ENCODE measurements at regions not wholly inside any gene's neighbourhood (a gene's known extent, or its start where the extent isn't known, plus 50 kb on each side); places are given as distances from the start of the nearest gene placed in this dataset.

GRCh38 chr13:97797553-97797952 is 155.9 kb upstream of the IPO5 start:
- DNase-seq (ENCODE audit: low spot score): no peak

- DNase-seq (ENCODE audit: low spot score): no peak
Observed at GRCh38 chr13:97798171-97798821, 155.2 kb upstream of the IPO5 start.

- DNase-seq (ENCODE audit: low spot score): no peak
Observed at GRCh38 chr13:97798836-97799235, 154.6 kb upstream of the IPO5 start.

DNA sequence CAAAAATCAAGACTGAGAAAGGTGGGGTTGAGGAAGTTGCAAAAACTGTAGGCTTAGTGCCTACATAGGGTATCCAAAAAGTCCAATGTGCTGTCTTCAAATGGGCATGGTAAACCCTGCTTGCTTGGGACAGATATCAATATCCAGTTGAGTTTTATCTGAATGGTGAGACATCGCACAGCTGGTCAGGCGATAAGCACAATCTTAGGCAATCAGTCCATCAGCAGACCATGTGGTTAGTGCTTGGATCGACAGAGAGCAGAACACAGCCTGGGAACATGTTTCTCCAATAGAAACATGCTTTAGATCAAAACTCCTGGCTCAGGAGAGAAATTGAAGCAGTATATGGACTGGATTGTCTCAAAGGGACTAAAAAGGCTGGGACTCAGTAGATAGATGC is 151.3 kb upstream of the IPO5 start:
- no peak for DNase-seq (ENCODE audit: low spot score)

DNA sequence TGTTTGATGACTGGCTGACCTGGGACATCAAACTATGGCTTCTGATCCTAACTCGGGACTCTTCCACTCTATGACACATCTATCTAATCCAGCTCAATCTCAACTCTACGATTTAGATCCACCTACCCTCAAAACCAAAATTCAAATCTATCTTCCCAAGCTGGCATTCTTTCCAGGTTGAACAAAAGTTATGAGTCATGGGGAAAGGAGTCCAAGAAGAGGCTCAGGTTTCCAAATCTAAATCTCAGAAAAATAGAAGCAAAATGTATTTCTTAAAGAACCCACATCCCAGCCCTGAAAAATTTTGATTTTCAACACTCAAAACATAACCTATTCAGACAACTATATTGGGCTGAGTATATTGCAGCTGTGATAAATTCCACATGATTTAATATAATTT is 143.9 kb upstream of the IPO5 start:
- no peak for DNase-seq (ENCODE audit: low spot score)

DNA sequence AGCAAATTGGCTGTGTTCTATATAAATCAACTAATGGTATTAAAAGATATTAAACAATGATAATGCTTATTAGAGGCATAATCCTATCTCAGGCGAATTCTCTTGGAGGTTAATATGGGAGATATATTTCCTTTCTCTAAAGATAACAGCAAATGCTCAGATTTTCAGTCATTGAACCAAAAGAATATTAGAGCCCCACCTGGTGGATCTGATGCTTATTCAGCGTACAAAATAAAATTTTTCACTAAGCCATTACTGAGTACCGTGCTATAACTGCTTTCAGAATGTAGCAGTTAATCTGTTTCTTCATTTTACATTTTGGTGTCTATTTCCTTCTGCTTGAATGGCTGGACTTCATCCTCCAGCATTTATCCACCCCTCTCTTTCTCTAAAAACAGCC is 143.3 kb upstream of the IPO5 start:
- DNase-seq (ENCODE audit: low spot score): peak; percentile 34

- DNase-seq (ENCODE audit: low spot score): no peak
Observed at GRCh38 chr13:97822377-97822776, 131.1 kb upstream of the IPO5 start.

DNA sequence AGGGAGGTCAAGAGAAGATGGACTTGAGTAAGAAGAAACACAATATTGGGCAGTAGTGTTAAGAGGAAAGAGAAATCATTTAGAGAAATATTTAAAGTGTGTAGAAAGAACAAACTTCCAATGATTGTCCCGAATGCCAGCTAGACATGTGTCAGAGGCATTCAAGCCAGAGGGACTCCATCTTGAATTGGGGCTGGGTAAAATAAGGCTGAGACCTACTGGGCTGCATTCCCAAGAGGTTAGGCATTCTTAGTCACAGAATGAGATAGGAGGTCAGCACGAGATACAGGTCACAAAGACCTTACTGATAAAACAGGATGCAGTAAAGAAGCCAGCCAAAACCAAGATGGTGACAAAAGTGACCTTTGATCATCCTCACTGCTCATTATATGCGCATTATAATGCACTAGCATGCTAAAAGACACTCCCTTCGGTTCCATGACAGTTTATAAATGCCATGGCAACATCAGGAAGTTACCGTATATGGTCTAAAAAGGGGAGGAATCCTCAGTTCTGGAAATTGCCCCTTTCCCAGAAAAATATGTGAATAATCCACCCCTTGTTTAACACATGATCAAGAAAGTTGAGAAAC is 127.0 kb upstream of the IPO5 start:
- DNase-seq (ENCODE audit: low spot score): no peak

- no peak for DNase-seq (ENCODE audit: low spot score)
Observed at GRCh38 chr13:97834250-97834649, 119.2 kb upstream of the IPO5 start.

DNA sequence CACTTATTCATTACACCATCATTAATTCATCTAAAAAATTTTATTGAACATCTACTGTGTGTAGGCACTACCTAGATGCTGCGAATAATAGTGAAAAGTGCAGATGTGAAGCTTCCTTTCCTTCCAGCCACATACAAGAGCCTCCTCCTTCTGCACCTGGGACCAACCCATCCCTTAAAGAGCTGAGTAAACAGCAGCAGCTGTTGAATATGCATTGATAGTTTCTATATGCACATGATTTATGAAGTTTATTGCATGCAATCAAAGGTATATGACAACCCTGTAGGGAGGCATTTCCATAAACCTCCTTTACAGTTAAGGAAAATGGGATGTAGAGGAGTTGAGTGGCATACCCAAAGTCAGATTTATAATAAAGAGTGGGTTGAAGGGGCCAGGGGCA is 110.3 kb upstream of the IPO5 start:
- no peak for DNase-seq (ENCODE audit: low spot score)

GRCh38 chr13:97844151-97844550 is 109.3 kb upstream of the IPO5 start:
- DNase-seq (ENCODE audit: low spot score): no peak

GRCh38 chr13:97848886-97849285 is 104.6 kb upstream of the IPO5 start:
- no peak for DNase-seq (ENCODE audit: low spot score)

DNA sequence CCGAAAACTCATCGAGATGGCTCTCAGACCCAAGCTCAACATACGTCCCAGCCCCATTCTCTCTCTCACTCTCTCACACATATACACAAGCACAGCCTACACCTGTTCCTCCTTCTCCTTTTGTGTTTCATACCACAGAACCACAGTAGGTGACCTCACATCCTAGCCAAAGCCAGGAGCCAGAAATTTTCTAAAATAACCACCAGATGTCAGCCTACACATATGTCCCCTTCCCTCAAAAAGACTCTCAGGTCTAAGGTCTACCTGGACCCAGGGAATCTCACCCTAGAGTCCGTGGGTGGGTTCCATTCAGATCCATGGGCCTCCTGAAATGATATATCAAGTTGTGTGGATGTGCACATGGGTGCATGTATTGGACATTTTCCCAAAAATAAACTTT is 104.2 kb upstream of the IPO5 start:
- no peak for DNase-seq (ENCODE audit: low spot score)

- DNase-seq (ENCODE audit: low spot score): peak; percentile 52
Observed at GRCh38 chr13:97851269-97851668, 102.2 kb upstream of the IPO5 start.

DNA sequence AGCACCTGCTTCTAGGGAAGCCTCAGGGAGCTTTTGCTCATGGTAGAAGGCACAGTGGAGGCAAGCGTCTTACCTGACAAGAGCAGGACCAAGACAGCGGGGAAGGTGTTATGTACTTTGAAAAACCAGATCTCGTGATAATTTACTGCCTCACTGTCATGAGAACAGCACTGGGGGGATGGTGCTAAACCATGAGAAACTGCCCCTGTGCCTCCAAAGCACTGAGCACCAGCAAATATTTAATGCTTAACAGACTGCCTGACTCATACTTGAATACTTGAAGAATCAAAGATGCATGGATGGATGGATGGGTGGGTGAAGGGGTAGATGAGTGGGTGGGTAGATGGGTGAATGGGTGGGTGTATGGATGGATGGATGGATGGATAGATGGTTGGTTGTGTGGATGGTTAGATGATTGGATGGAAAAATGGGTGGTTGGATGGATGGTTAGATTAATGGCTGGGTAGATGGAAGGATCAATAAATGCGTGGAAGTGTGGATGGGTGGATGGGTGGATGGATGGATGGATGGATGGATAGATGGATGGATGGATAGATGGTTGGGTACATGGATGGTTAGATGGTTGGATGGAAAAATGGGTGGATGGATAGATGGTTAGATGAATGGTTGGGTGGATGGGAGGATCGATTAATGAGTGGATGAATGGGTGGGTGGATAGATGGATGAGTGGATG is 101.1 kb upstream of the IPO5 start:
- DNase-seq (ENCODE audit: low spot score): no peak

DNA sequence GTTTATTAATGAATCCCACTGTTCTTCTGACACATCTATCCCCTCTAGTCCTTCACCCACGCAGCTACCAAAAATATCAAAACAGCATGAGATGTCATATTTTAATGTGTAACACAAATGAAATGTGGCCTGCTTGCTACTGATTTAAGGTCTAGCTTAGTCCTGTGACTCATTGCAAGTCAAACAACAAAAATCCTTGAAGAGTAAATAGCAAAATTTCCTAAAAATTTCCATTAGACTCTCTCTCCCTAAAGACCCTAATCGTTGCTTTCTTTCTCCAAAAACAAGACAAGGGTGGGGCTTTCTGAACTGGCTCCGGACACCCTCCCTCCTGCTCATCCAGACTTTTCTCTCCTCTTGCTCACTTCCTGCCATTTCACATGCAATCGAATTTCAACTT is 99.9 kb upstream of the IPO5 start:
- no peak for DNase-seq (ENCODE audit: low spot score)

DNA sequence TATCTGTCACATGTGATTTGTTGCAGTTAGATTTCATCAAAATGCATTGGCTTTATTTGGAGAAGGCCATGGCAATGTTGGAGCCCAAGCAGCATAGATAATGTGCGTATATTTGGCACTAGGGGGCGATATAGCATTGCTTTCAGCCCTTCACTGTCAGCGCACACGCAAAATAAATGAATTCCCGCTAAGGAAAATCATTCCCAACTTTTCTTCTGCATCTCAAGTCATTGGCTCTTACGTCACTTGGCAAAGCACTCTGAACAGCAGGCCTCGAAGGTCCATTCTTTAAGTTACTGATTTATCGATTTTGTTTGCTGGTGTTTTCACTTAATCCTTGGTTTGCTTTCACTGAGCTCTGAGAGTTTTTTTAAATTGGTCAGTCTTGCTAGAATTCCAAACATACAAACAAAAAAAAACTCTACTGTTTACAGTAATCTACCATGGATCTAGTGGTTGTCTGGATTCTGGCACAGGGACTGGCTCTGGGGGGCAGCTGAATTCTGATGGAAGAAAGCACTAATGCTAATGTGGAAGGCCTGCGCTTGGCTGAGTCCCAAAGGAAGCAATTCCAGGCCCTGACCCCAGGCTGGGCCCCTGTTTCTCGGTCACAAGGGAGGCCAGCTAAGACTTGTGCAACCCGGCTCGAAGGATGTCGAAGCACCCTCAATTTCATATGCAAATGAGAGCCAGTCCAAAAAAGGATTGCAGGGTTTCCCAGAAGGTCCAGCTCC is 97.7 kb upstream of the IPO5 start:
- peak; percentile 69 for DNase-seq (ENCODE audit: low spot score)

DNA sequence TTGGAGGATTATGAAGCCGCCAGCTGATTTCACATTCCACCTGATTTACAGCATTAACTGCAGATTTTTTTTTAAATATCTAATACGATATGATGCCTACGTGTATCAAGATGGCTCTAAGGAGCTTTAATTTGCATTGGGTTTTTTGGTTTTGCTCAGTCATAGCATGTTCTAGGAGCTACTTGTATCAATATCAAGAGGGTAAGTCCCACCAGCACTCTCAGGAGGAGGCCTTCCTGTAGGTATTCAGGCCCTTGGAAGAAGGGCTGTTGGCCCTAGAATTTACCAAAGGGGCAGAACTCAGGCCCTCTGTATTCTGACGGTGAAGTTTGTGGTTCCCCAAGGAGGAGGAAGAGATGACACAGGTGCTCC is 97.2 kb upstream of the IPO5 start:
- DNase-seq (ENCODE audit: low spot score): no peak

DNA sequence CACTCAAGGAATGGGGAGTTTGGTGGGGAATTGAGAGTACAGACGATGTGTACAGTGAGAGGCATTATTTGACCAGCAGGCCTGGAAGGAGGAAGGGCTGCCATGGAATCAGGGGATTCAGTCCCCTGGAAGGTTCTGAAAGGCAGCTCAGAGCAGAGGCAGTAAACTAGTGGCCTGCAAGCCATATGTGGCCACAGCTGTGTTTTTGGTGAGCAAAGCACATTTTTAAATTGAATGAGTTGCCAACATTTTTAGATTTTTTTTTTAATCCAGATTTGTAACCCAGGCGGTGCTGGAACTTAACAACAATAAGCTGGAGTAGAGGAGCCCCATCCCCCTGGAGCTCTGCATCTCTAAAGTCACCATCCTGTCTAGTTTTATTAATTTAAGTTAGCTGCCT is 95.3 kb upstream of the IPO5 start:
- DNase-seq (ENCODE audit: low spot score): no peak

GRCh38 chr13:97866346-97866745 is 87.1 kb upstream of the IPO5 start:
- DNase-seq (ENCODE audit: low spot score): no peak

- no peak for DNase-seq (ENCODE audit: low spot score)
Observed at GRCh38 chr13:97866751-97867150, 86.7 kb upstream of the IPO5 start.

DNA sequence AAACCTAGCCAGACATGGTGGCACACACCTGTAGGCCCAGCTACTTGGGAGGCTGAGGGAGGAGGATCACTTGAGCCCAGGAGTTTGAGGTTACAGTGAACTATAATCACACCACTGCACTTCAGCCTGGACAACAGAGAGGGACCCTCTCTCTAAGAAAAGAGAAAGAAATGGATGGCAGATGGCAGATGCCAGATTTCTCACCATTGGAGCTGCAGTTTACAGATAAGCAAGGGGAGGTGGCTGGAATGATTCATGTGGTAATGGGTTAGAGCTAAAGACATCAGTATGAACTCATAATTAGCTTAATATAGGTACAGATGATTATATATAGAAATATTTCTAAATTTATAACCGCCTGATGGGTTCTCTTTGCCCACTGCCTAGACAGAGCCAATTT is 80.1 kb upstream of the IPO5 start:
- no peak for DNase-seq (ENCODE audit: low spot score)

- DNase-seq (ENCODE audit: low spot score): no peak
Observed at GRCh38 chr13:97875218-97875617, 78.3 kb upstream of the IPO5 start.

All from D341Med (cell line).